MM.1S (cell line): ENCODE measurements at regions not wholly inside any gene's neighbourhood (a gene's known extent, or its start where the extent isn't known, plus 50 kb on each side); places are given as distances from the start of the nearest gene placed in this dataset.

ENCODE experiments used
- CTCF ChIP-seq: fragments of 300-600 bp; sonication (generic); IDR thresholded peaks from 2 replicates; pipeline ENCODE4 v1.5.1; 2016; ENCODE audit warnings: antibody characterized with exemption, low read length, mixed read lengths
- EZH2 ChIP-seq: fragments of 300-600 bp; sonication (generic); optimal IDR thresholded peaks from 2 replicates; pipeline ENCODE3; 2017; ENCODE audit warnings: low read depth, mild to moderate bottlenecking, antibody characterized with exemption, low read length, mixed read lengths
- EZH2phosphoT487 ChIP-seq: fragments of 300-600 bp; sonication (generic); IDR thresholded peaks from 2 replicates; pipeline ENCODE4 v1.6.1; 2018; ENCODE audit warnings: antibody characterized with exemption, low read length

- TF ChIP-seq CTCF: no peak
- TF ChIP-seq EZH2: no peak
- TF ChIP-seq EZH2phosphoT487: no peak
Measured at GRCh38 chr6:16995511-16996250, 106.2 kb upstream of the STMND1 start.
